DMS153 (cell line): ENCODE measurements at regions not wholly inside any gene's neighbourhood (a gene's known extent, or its start where the extent isn't known, plus 50 kb on each side); places are given as distances from the start of the nearest gene placed in this dataset.

Source experiments
- DNase-seq: peaks from one replicate; lab custom pipeline; 2025; lab: John Stamatoyannopoulos, UW

GRCh38 chr7:3195160-3195559 is 105.9 kb upstream of the SDK1 start:
- DNase-seq: no peak

- no peak for DNase-seq
Measured at GRCh38 chr7:3196629-3197400, 104.2 kb upstream of the SDK1 start.

GRCh38 chr7:3197567-3198213 is 103.4 kb upstream of the SDK1 start:
- DNase-seq: no peak

GRCh38 chr7:3198316-3198715 is 102.7 kb upstream of the SDK1 start:
- DNase-seq: no peak

GRCh38 chr7:3200504-3200903 is 100.5 kb upstream of the SDK1 start:
- DNase-seq: no peak

GRCh38 chr7:3201306-3201705 is 99.7 kb upstream of the SDK1 start:
- no peak for DNase-seq

- DNase-seq: no peak
Measured at GRCh38 chr7:3201937-3202710, 98.9 kb upstream of the SDK1 start.

GRCh38 chr7:3204526-3204925 is 96.5 kb upstream of the SDK1 start:
- no peak for DNase-seq

GRCh38 chr7:3206101-3206500 is 95.0 kb upstream of the SDK1 start:
- DNase-seq: no peak

GRCh38 chr7:3206771-3207191 is 94.3 kb upstream of the SDK1 start:
- no peak for DNase-seq

GRCh38 chr7:3207387-3207902 is 93.6 kb upstream of the SDK1 start:
- DNase-seq: no peak

GRCh38 chr7:3210531-3210930 is 90.5 kb upstream of the SDK1 start:
- DNase-seq: no peak

GRCh38 chr7:3214090-3214413 is 87.0 kb upstream of the SDK1 start:
- DNase-seq: no peak

- DNase-seq: no peak
Measured at GRCh38 chr7:3215624-3216585, 85.1 kb upstream of the SDK1 start.

GRCh38 chr7:3217166-3217565 is 83.9 kb upstream of the SDK1 start:
- DNase-seq: no peak

GRCh38 chr7:3218411-3219225 is 82.4 kb upstream of the SDK1 start:
- DNase-seq: no peak

- no peak for DNase-seq
Measured at GRCh38 chr7:3229904-3230470, 71.1 kb upstream of the SDK1 start.

- DNase-seq: no peak
Measured at GRCh38 chr7:3230908-3231307, 70.1 kb upstream of the SDK1 start.

GRCh38 chr7:3232228-3232627 is 68.8 kb upstream of the SDK1 start:
- no peak for DNase-seq

GRCh38 chr7:3233301-3233700 is 67.8 kb upstream of the SDK1 start:
- no peak for DNase-seq

GRCh38 chr7:3234051-3234450 is 67.0 kb upstream of the SDK1 start:
- no peak for DNase-seq
